Natural killer cell (primary cell): ENCODE measurements at regions not wholly inside any gene's neighbourhood (a gene's known extent, or its start where the extent isn't known, plus 50 kb on each side); places are given as distances from the start of the nearest gene placed in this dataset.

ENCODE experiments used
- ATAC-seq, 3 donors: fragments of 150-1000 bp in 2 of 3; fragments of 200-7000 bp in 1 of 3; cut with Tn5 transposase; 1 replicate in 1 of 3; 2 replicates in 2 of 3; pipeline ENCODE4 v1.10.0; 2021; ENCODE audit warnings: mild to moderate bottlenecking in 2 of 3, moderate library complexity in 2 of 3
- DNase-seq, 2 donors: peaks; one replicate each; pipeline versions ENCODE4 v3.0.0 to v3.0.0-alpha.2; 2013 to 2021; ENCODE audit warnings: mixed read lengths in 1 of 2
- H3K27ac ChIP-seq: one replicate; pipeline ENCODE4 v1.5.1; 2013; ENCODE audit warnings: mild to moderate bottlenecking, low read length
- H3K27me3 ChIP-seq: one replicate; pipeline ENCODE4 v1.6.1; 2013; ENCODE audit warnings: low read length; ENCODE audit not compliant: control insufficient read depth, insufficient read depth
- H3K36me3 ChIP-seq: one replicate; pipeline ENCODE4 v1.6.1; 2013; ENCODE audit warnings: low read length; ENCODE audit not compliant: control insufficient read depth, insufficient read depth
- H3K4me1 ChIP-seq: one replicate; pipeline ENCODE4 v1.6.1; 2013; ENCODE audit warnings: low read length; ENCODE audit not compliant: control insufficient read depth, insufficient read depth
- H3K4me3 ChIP-seq: one replicate; pipeline ENCODE4 v1.5.1; 2013; ENCODE audit warnings: low read length
- H3K9me3 ChIP-seq: one replicate; pipeline ENCODE4 v1.6.1; 2013; ENCODE audit warnings: low read length; ENCODE audit not compliant: control insufficient read depth, insufficient read depth
- H3K27ac Mint-ChIP-seq, 2 donors: one replicate each; pipeline ENCODE4 v1.8.0; 2022; ENCODE audit warnings: mild to moderate bottlenecking in 2 of 2, mixed read lengths in 2 of 2, moderate library complexity in 1 of 2
- H3K27me3 Mint-ChIP-seq, 2 donors: one replicate each; pipeline ENCODE4 v1.8.0; 2022; ENCODE audit warnings: low read depth in 2 of 2, mixed read lengths in 2 of 2
- H3K36me3 Mint-ChIP-seq: one replicate; pipeline ENCODE4 v1.8.0; 2022; ENCODE audit warnings: mixed read lengths
- H3K4me1 Mint-ChIP-seq, 2 donors: one replicate each; pipeline ENCODE4 v1.8.0; 2022; ENCODE audit warnings: mixed read lengths in 2 of 2
- H3K4me3 Mint-ChIP-seq: one replicate; pipeline ENCODE4 v1.8.0; 2022; ENCODE audit warnings: mild to moderate bottlenecking, moderate library complexity, mixed read lengths
- H3K9me3 Mint-ChIP-seq, 2 donors: one replicate each; pipeline ENCODE4 v1.8.0; 2022; ENCODE audit warnings: mixed read lengths in 2 of 2
- CTCF ChIP-seq: fragments of 200-600 bp; IDR thresholded peaks from one replicate; pipeline ENCODE4 v1.8.0; 2022; ENCODE audit warnings: antibody characterized with exemption
- WGBS: methylation state at CpG from one replicate; pipeline ENCODE4 v1.1.7; 2013; ENCODE audit warnings: missing lambda C conversion rate; ENCODE audit not compliant: insufficient coverage; 5-methylcytosine and 5-hydroxymethylcytosine counted together
- intact Hi-C: fragments of 100-400 bp; cut with micrococcal nuclease; formaldehyde crosslinking; loops from one replicate; pipeline ENCODE4 v1.14.2; 2022

GRCh38 chr13:72246396-72246795 is 379.4 kb upstream of the DACH1 start:
- no peaks in the 10 kb centered on the region for H3K27me3 ChIP-seq
- H3K36me3 ChIP-seq: no peaks in the 10 kb centered on the region
- no peaks in the 10 kb centered on the region for H3K4me1 Mint-ChIP-seq
- no peaks in the 10 kb centered on the region for H3K4me1 ChIP-seq
- peaks cover 3 to 6% of the 10 kb centered on the region in 2 donors for H3K9me3 Mint-ChIP-seq
- no peaks in the 10 kb centered on the region for H3K27me3 Mint-ChIP-seq
- H3K4me3 ChIP-seq: no peak overlapping the region
- H3K4me3 Mint-ChIP-seq: no peak overlapping the region
- DNase-seq (no peak), ATAC-seq (no peak)
- intact Hi-C loops: no loop called here
- no peak overlapping the region for H3K27ac Mint-ChIP-seq
- no peaks in the 10 kb centered on the region for H3K36me3 Mint-ChIP-seq
- H3K27ac ChIP-seq: no peak overlapping the region
- TF ChIP-seq CTCF: no peak
- no peaks in the 10 kb centered on the region for H3K9me3 ChIP-seq

GRCh38 chr13:72244788-72245187 is 377.8 kb upstream of the DACH1 start:
- no peak for TF ChIP-seq CTCF
- H3K36me3 ChIP-seq: no peaks in the 10 kb centered on the region
- no peaks in the 10 kb centered on the region for H3K27me3 ChIP-seq
- H3K4me1 Mint-ChIP-seq: no peaks in the 10 kb centered on the region
- intact Hi-C loops: no loop called here
- H3K9me3 ChIP-seq: no peaks in the 10 kb centered on the region
- ATAC-seq: no peak
- H3K27ac Mint-ChIP-seq: no peak overlapping the region
- no peaks in the 10 kb centered on the region for H3K4me1 ChIP-seq
- no peak overlapping the region for H3K4me3 ChIP-seq
- DNase-seq: no peak
- H3K27ac ChIP-seq: no peak overlapping the region
- H3K36me3 Mint-ChIP-seq: no peaks in the 10 kb centered on the region
- no peaks in the 10 kb centered on the region for H3K27me3 Mint-ChIP-seq
- 78% methylated on average over 1 of the region's 3 CpGs for WGBS
- peaks cover 3 to 4% of the 10 kb centered on the region in 2 donors for H3K9me3 Mint-ChIP-seq
- H3K4me3 Mint-ChIP-seq: no peak overlapping the region

GRCh38 chr13:72230131-72230530 is 363.1 kb upstream of the DACH1 start:
- Mint-ChIP-seq H3K36me3 (no peaks in the 10 kb centered on the region), H3K27ac (no peak overlapping the region)

More at GRCh38 chr13:72230131-72230530, 363.1 kb upstream of the DACH1 start:
- DNase-seq (no peak), ATAC-seq (no peak)
- WGBS: 94% methylated on average over 2 of the region's 3 CpGs
- no peaks in the 10 kb centered on the region for H3K9me3 ChIP-seq
- no peak overlapping the region for H3K27ac ChIP-seq
- H3K4me1 ChIP-seq: no peaks in the 10 kb centered on the region
- Mint-ChIP-seq H3K27me3 (no peaks in the 10 kb centered on the region), H3K9me3 (peaks cover 2 to 10% of the 10 kb centered on the region in 2 donors), H3K4me1 (no peaks in the 10 kb centered on the region), H3K4me3 (no peak overlapping the region)
- intact Hi-C loops: no loop called here
- no peak for TF ChIP-seq CTCF
- H3K27me3 ChIP-seq: no peaks in the 10 kb centered on the region
- H3K4me3 ChIP-seq: no peak overlapping the region
- no peaks in the 10 kb centered on the region for H3K36me3 ChIP-seq
